A549 (cell line): ENCODE measurements at regions not wholly inside any gene's neighbourhood (a gene's known extent, or its start where the extent isn't known, plus 50 kb on each side); places are given as distances from the start of the nearest gene placed in this dataset.

Experiments used
- ATAC-seq, 2 experiments: fragments of 200-7000 bp in 1 of 2; fragments of >200 bp in 1 of 2; cut with Nextera tagmentation in 1 of 2; cut with Tn5 transposase in 1 of 2; 3 replicates each; pipeline versions ENCODE4 v1.8.0 to v1.9.1; 2018 to 2020; ENCODE audit warnings: mild to moderate bottlenecking in 1 of 2, moderate library complexity in 1 of 2
- CTCF ChIA-PET: fragments of 300-600 bp; sonication (Branson Sonifier 250); formaldehyde crosslinking; extraction: SDS; loops from one replicate; lab custom pipeline; 2021; ENCODE audit warnings: antibody characterized with exemption, inconsistent platforms; lab: Yijun Ruan, JAX
- POLR2A ChIA-PET: fragments of 350-600 bp; formaldehyde crosslinking; extraction: SDS; loops from one replicate; lab custom pipeline; 2021; ENCODE audit warnings: antibody characterized with exemption, inconsistent platforms; lab: Yijun Ruan, JAX
- DNase-seq, 2 experiments: peaks; one replicate each; pipeline versions ENCODE4 v3.0.0 to v3.0.0-alpha.2; 2011 to 2016; ENCODE audit warnings: low read depth in 1 of 2, low spot score in 1 of 2
- FAIRE-seq: peaks from 2 replicates; lab custom pipeline; 2011; peaks lifted over from hg19 to GRCh38; lab: Jason Lieb, UNC
- H3K27ac ChIP-seq, 2 experiments: fragments of >200 bp; sonication (Bioruptor Twin); formaldehyde crosslinking; 3 replicates each; pipeline ENCODE4 v1.5.1; 2016 to 2017
- H3K4me1 ChIP-seq: fragments of >200 bp; sonication (Bioruptor Twin); formaldehyde crosslinking; 3 replicates; pipeline ENCODE4 v1.6.1; 2016
- H3K4me2 ChIP-seq: fragments of >200 bp; sonication (Bioruptor Twin); formaldehyde crosslinking; 3 replicates; pipeline ENCODE4 v1.6.1; 2016
- H3K4me3 ChIP-seq: fragments of >200 bp; sonication (Bioruptor Twin); formaldehyde crosslinking; 3 replicates; pipeline ENCODE4 v1.5.1; 2016
- H3K9me3 ChIP-seq: fragments of >200 bp; sonication (Bioruptor Twin); formaldehyde crosslinking; 3 replicates; pipeline ENCODE4 v1.6.1; 2016
- BHLHE40 ChIP-seq: IDR thresholded peaks from 2 replicates; pipeline ENCODE4 v1.6.1; 2012; ENCODE audit warnings: low read depth, low read length, inconsistent platforms
- CBX2 ChIP-seq: fragments of 200-600 bp; sonication (generic); IDR thresholded peaks from 2 replicates; pipeline ENCODE4 v1.6.1; 2016; ENCODE audit warnings: low read depth, mild to moderate bottlenecking, borderline replicate concordance
- CBX8 ChIP-seq: fragments of 200-600 bp; sonication (generic); IDR thresholded peaks from 2 replicates; pipeline ENCODE4 v1.6.1; 2016
- CEBPB ChIP-seq, 2 experiments: fragments of >200 bp in 1 of 2; sonication (Bioruptor Twin) in 1 of 2; formaldehyde crosslinking in 1 of 2; IDR thresholded peaks; 2 replicates each; pipeline ENCODE4 v1.6.1; 2012 to 2016
- CTCF ChIP-seq: fragments of >200 bp; sonication (Bioruptor Twin); formaldehyde crosslinking; IDR thresholded peaks from 3 replicates; pipeline ENCODE4 v1.5.1; 2016
- E2F6 ChIP-seq: IDR thresholded peaks from 2 replicates; pipeline ENCODE4 v1.6.1; 2012; ENCODE audit warnings: low read depth, borderline replicate concordance
- EHF ChIP-seq: fragments of 250-450 bp; sonication (Bioruptor Pico); IDR thresholded peaks from 2 replicates; pipeline ENCODE4 v1.5.0; 2020; ENCODE audit warnings: mild to moderate bottlenecking
- FOSL2 ChIP-seq, 2 experiments: fragments of 450-650 bp in 1 of 2; fragments of >200 bp in 1 of 2; sonication (Bioruptor Twin) in 1 of 2; formaldehyde crosslinking; IDR thresholded peaks; 2 replicates each; pipeline versions ENCODE4 v1.5.0 to v1.6.1; 2016 to 2020; ENCODE audit warnings: mild to moderate bottlenecking in 1 of 2, moderate library complexity in 1 of 2
- FOXS1 ChIP-seq: fragments of 250-450 bp; sonication (Bioruptor Pico); IDR thresholded peaks from 2 replicates; pipeline ENCODE4 v1.5.0; 2020; ENCODE audit warnings: mild to moderate bottlenecking, moderate library complexity
- GATA3 ChIP-seq: IDR thresholded peaks from 2 replicates; pipeline ENCODE4 v1.6.1; 2012; ENCODE audit warnings: borderline replicate concordance
- HEYL ChIP-seq: fragments of 250-450 bp; sonication (Bioruptor Pico); IDR thresholded peaks from 2 replicates; pipeline ENCODE4 v1.8.0; 2021; ENCODE audit warnings: mild to moderate bottlenecking, moderate library complexity
- HOXB13 ChIP-seq: fragments of 250-450 bp; sonication (Bioruptor Pico); IDR thresholded peaks from 2 replicates; pipeline ENCODE4 v1.5.0; 2020; ENCODE audit warnings: low read depth, mild to moderate bottlenecking, moderate library complexity
- HOXB5 ChIP-seq: fragments of 250-450 bp; sonication (Bioruptor Pico); IDR thresholded peaks from 2 replicates; pipeline ENCODE4 v1.5.0; 2020; ENCODE audit warnings: mild to moderate bottlenecking, moderate library complexity
- JUN ChIP-seq, 2 experiments: fragments of >200 bp; sonication (Bioruptor Twin); formaldehyde crosslinking; IDR thresholded peaks; 2 replicates in 1 of 2; 3 replicates in 1 of 2; pipeline ENCODE4 v1.6.1; 2016 to 2017
- JUNB ChIP-seq: fragments of >200 bp; sonication (Bioruptor Twin); formaldehyde crosslinking; IDR thresholded peaks from 2 replicates; pipeline ENCODE4 v1.6.1; 2016
- MAX ChIP-seq: IDR thresholded peaks from 2 replicates; pipeline ENCODE4 v1.6.1; 2012
- MAZ ChIP-seq: fragments of 150-350 bp; IDR thresholded peaks from 2 replicates; pipeline ENCODE4 v1.6.1; 2014; ENCODE audit warnings: antibody characterized with exemption, low read depth, low read length, borderline replicate concordance
- MYC ChIP-seq: IDR thresholded peaks from 2 replicates; pipeline ENCODE4 v1.6.1; 2012; ENCODE audit warnings: mild to moderate bottlenecking, inconsistent platforms, low read length, improper control_type of control experiment, borderline replicate concordance
- NFE2L2 ChIP-seq: fragments of 150-350 bp; conservative IDR thresholded peaks from 2 replicates; pipeline ENCODE4 v1.6.1; 2014; ENCODE audit warnings: low read length
- NR3C1 ChIP-seq: fragments of >200 bp; sonication (Bioruptor Twin); formaldehyde crosslinking; IDR thresholded peaks from 3 replicates; pipeline ENCODE4 v1.6.1; 2017
- PHF8 ChIP-seq: fragments of 200-600 bp; sonication (generic); IDR thresholded peaks from 2 replicates; pipeline ENCODE4 v1.6.1; 2016; ENCODE audit warnings: low read depth, mild to moderate bottlenecking, antibody characterized with exemption, moderate library complexity, borderline replicate concordance
- RAD21 ChIP-seq, 2 experiments: fragments of >200 bp in 1 of 2; sonication (Bioruptor Twin) in 1 of 2; formaldehyde crosslinking in 1 of 2; IDR thresholded peaks in 1 of 2; conservative IDR thresholded peaks in 1 of 2; 2 replicates in 1 of 2; 3 replicates in 1 of 2; pipeline ENCODE4 v1.6.1; 2012 to 2018; ENCODE audit warnings: inconsistent platforms in 1 of 2
- RARB ChIP-seq: fragments of 250-450 bp; sonication (Bioruptor Pico); IDR thresholded peaks from 2 replicates; pipeline ENCODE4 v1.8.0; 2021; ENCODE audit warnings: mild to moderate bottlenecking, moderate library complexity
- TFCP2L1 ChIP-seq: fragments of 250-450 bp; sonication (Bioruptor Pico); IDR thresholded peaks from 2 replicates; pipeline ENCODE4 v1.5.0; 2021; ENCODE audit warnings: mild to moderate bottlenecking
- ZC3H11A ChIP-seq: fragments of 450-650 bp; IDR thresholded peaks from 2 replicates; pipeline ENCODE4 v1.6.1; 2014; ENCODE audit warnings: antibody characterized with exemption, mild to moderate bottlenecking
- ZFP36 ChIP-seq: fragments of 450-650 bp; IDR thresholded peaks from 2 replicates; pipeline ENCODE4 v1.6.1; 2014; ENCODE audit warnings: borderline replicate concordance; ENCODE audit not compliant: partially characterized antibody
- ZSCAN20 ChIP-seq: fragments of 250-450 bp; sonication (Bioruptor Pico); IDR thresholded peaks from 2 replicates; pipeline ENCODE4 v1.8.0; 2022; ENCODE audit warnings: mild to moderate bottlenecking, moderate library complexity
- WGBS: methylation state at CpG from one replicate; pipeline ENCODE4 v1.1.6; 2017; ENCODE audit errors: missing lambda C conversion rate; 5-methylcytosine and 5-hydroxymethylcytosine counted together

- peaks cover 55% of the 10 kb centered on the region for H3K4me1 ChIP-seq
- H3K4me3 ChIP-seq: no peak overlapping the region
- POLR2A ChIA-PET: no interaction called here
- no peaks in the 10 kb centered on the region for H3K9me3 ChIP-seq
- no peak for TF ChIP-seq PHF8
- TF ChIP-seq CTCF: peak; percentile 9; the same call in 1 of the 3 replicates
- TF ChIP-seq, all 56 proteins: peak for 1
- H3K27ac ChIP-seq: peak overlapping the region; percentile 18 to 87; a peak in 5 of 6 replicates
- 79% methylated on average over 23 of the region's 28 CpGs for WGBS
- DNase-seq: peak; percentile 62 to 66
- CTCF ChIA-PET: interaction anchor here (0.9 to 1.7 kb wide), 9 partner anchors 9 to 102 kb away, joined by 3 to 5 read pairs (median 3); no protein-coding TSS in a partner anchor
- FAIRE-seq: no peak
- peak overlapping the region; percentile 85 for H3K4me2 ChIP-seq
- ATAC-seq: peak in 1 of 2 experiments; percentile 58; a peak in 3 of 6 replicates
These were observed 60.3 kb upstream of the CIBAR2 start for GRCh38 chr16:85172455-85173145.

GRCh38 chr16:85173146-85173980, 61.1 kb upstream of the CIBAR2 start:
- Histone ChIP-seq H3K4me1 (peaks cover 48% of the 10 kb centered on the region), H3K9me3 (no peaks in the 10 kb centered on the region), H3K4me3 (no peak overlapping the region), H3K4me2 (peak overlapping the region; percentile 85), H3K27ac (peak overlapping the region; percentile 76 to 87)
- ATAC-seq (peak; percentile 27 to 58; a peak in 3 of 6 replicates), FAIRE-seq (no peak), DNase-seq (peak; percentile 67 to 70)
- 69% methylated on average over 14 of the region's 14 CpGs for WGBS
- ChIA-PET POLR2A (no interaction called here), CTCF (interaction anchor here (0.9 to 2.3 kb wide), 12 partner anchors 9 to 103 kb away, joined by 3 to 8 read pairs (median 4); no protein-coding TSS in a partner anchor)
- TF ChIP-seq E2F6: no peak
- TF ChIP-seq ZFP36: no peak
- no peak for TF ChIP-seq NFE2L2
- no peak for TF ChIP-seq JUN (IDR thresholded peaks at IDR 0.05)
- TF ChIP-seq MYC: no peak
- 0 out of 2 replicates have a peak, but pooled peaks have one; percentile 38 for TF ChIP-seq JUNB
- peak; percentile 59 to 81; a peak in 3 of 4 replicates for TF ChIP-seq CEBPB (IDR thresholded peaks at IDR 0.05)
- TF ChIP-seq FOSL2 (IDR thresholded peaks at IDR 0.05): peak; percentile 33; the same call in 1 of the 2 replicates
- TF ChIP-seq FOSL2 (CRISPR knock-in tag; IDR thresholded peaks at IDR 0.05): peak; percentile 75
- TF ChIP-seq ZSCAN20 (CRISPR knock-in tag): no peak

DNA sequence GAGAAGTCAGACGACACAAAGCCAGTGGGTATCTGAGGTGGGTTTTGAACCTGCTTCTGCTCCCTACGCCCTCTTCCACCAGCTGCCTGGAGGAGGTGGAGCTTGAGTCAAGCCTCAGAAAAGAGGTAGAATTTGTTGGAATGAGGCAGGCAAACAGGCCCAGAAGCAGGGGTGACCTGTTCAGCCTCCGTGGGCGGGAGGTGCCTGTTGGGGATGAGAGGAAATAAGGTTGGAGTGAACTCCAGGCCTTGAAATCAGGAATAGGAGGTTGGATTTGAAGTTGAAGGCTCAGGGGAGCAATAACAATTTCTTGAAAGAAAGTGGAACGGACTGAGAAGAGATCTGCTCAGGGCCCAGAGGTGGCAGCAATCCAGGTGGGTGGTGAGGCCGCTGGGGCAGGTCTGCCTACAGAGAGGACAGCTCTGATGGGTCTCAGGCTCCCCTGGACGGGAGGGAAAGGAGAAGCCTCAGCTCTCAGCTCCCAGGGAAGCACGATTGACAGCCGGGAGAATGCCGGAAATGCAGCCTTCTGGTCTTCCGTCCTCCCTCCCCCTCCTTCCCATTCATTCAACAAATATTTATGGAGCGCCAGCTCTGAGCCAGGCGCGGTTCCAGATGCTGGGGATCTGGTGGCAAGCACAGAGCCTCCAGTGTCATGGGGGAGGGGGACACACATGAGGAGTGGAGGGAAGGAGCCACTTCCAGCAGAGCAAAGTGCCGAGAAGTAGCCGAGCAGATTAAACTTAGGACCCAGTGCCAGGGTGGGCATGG, 61.9 kb upstream of the CIBAR2 start:
- peak; percentile 36 to 70; a peak in 5 of 6 replicates for ATAC-seq
- FAIRE-seq: no peak
- peak overlapping the region; percentile 85 for H3K4me2 ChIP-seq
- H3K27ac ChIP-seq: peak overlapping the region; percentile 76 to 87
- WGBS: 20% methylated on average over 16 of the region's 16 CpGs
- DNase-seq: peak; percentile 57 to 76
- ChIA-PET POLR2A (no interaction called here), CTCF (interaction anchor here (0.6 to 2.3 kb wide), 8 partner anchors 11 to 549 kb away, joined by 3 to 8 read pairs (median 4); no protein-coding TSS in a partner anchor)
- H3K4me1 ChIP-seq: peaks cover 43% of the 10 kb centered on the region
- H3K4me3 ChIP-seq: 0 out of 3 replicates have a peak overlapping the region, but pooled peaks have one; percentile 10
- H3K9me3 ChIP-seq: no peaks in the 10 kb centered on the region
- TF ChIP-seq RARB (CRISPR knock-in tag): no peak
- TF ChIP-seq FOXS1 (CRISPR knock-in tag): no peak
- no peak for TF ChIP-seq GATA3
- no peak for TF ChIP-seq ZC3H11A
- TF ChIP-seq TFCP2L1 (CRISPR knock-in tag): no peak
- TF ChIP-seq CBX2: no peak
- TF ChIP-seq EHF (CRISPR knock-in tag): no peak
- TF ChIP-seq RAD21 (conservative IDR thresholded peaks at IDR 0.05 in 1 of 2, IDR thresholded peaks at IDR 0.05 in 1 of 2): no peak
- no peak for TF ChIP-seq HEYL (CRISPR knock-in tag)
- TF ChIP-seq NR3C1: no peak
- TF ChIP-seq MAX: peak; percentile 60
- TF ChIP-seq MAZ: no peak
- TF ChIP-seq HOXB13 (CRISPR knock-in tag): no peak
- TF ChIP-seq HOXB5: no peak
- TF ChIP-seq BHLHE40: no peak
- peak; percentile 58; the same call in 1 of the 2 replicates for TF ChIP-seq E2F6
- no peak for TF ChIP-seq CBX8
- no peak for TF ChIP-seq FOSL2 (IDR thresholded peaks at IDR 0.05)
- peak; percentile 68 for TF ChIP-seq FOSL2 (CRISPR knock-in tag; IDR thresholded peaks at IDR 0.05)
